Calu3 (cell line): ENCODE measurements at regions not wholly inside any gene's neighbourhood (a gene's known extent, or its start where the extent isn't known, plus 50 kb on each side); places are given as distances from the start of the nearest gene placed in this dataset.

Experiments
- BruUV-seq: library from RNA; stranded (reverse); fragments of 400-500 nt; replicated peaks from 2 replicates; lab custom pipeline; 2021; lab: Mats Ljungman, UMichigan
- CTCF ChIA-PET: fragments of 300-600 bp; sonication (Branson Sonifier 250); formaldehyde crosslinking; loops from one replicate; lab custom pipeline; 2022; ENCODE audit warnings: antibody characterized with exemption; lab: Charles Lee
- DNase-seq: peaks from one replicate; pipeline ENCODE4 v3.0.0; 2022
- H3K27ac Mint-ChIP-seq: one replicate; pipeline ENCODE4 v1.8.0; 2022; ENCODE audit warnings: mixed read lengths; ENCODE audit not compliant: unreplicated experiment
- H3K27me3 Mint-ChIP-seq: one replicate; pipeline ENCODE4 v1.8.0; 2022; ENCODE audit warnings: mixed read lengths; ENCODE audit not compliant: unreplicated experiment
- H3K36me3 Mint-ChIP-seq: one replicate; pipeline ENCODE4 v1.8.0; 2022; ENCODE audit warnings: mild to moderate bottlenecking, moderate library complexity, mixed read lengths; ENCODE audit not compliant: insufficient read depth, unreplicated experiment
- H3K4me1 Mint-ChIP-seq: one replicate; pipeline ENCODE4 v1.8.0; 2022; ENCODE audit warnings: mild to moderate bottlenecking, low read depth, mixed read lengths; ENCODE audit not compliant: unreplicated experiment
- H3K4me3 Mint-ChIP-seq: one replicate; pipeline ENCODE4 v1.8.0; 2022; ENCODE audit warnings: mild to moderate bottlenecking, low read depth, moderate library complexity, mixed read lengths; ENCODE audit not compliant: unreplicated experiment
- H3K9me3 Mint-ChIP-seq: one replicate; pipeline ENCODE4 v1.8.0; 2022; ENCODE audit warnings: low read depth, mixed read lengths; ENCODE audit not compliant: unreplicated experiment
- CTCF ChIP-seq: fragments of 200-600 bp; IDR thresholded peaks from one replicate; pipeline ENCODE4 v1.8.0; 2022; ENCODE audit warnings: antibody characterized with exemption; ENCODE audit not compliant: unreplicated experiment
- intact Hi-C: fragments of 100-400 bp; cut with micrococcal nuclease; formaldehyde crosslinking; loops from one replicate; pipeline ENCODE4 v1.10.0; 2022; ENCODE audit not compliant: unreplicated experiment

- Mint-ChIP-seq H3K27me3 (no peaks in the 10 kb centered on the region), H3K4me1 (peaks cover 27% of the 10 kb centered on the region), H3K9me3 (peaks cover 4% of the 10 kb centered on the region), H3K36me3 (peaks cover 5% of the 10 kb centered on the region), H3K4me3 (no peak overlapping the region), H3K27ac (peak overlapping the region; percentile 74)
- CTCF ChIA-PET: interaction anchor here (0.5 to 1.8 kb wide), 7 partner anchors 10 to 1687 kb away, joined by 3 to 20 read pairs (median 4); no protein-coding TSS in a partner anchor
- TF ChIP-seq CTCF: no peak
- no TSS peak for BruUV-seq
- intact Hi-C loops: loop anchor here (2.0 to 5.0 kb wide), 2 partner anchors 18 to 56 kb away; partner anchors contain the start of gene MAF
- DNase-seq: peak; percentile 84
Observed at GRCh38 chr16:79658301-79659033, 57.9 kb upstream of the MAF start.

GRCh38 chr16:79656553-79657115 lies 56.1 kb upstream of the MAF start:
- intact Hi-C loops: loop anchor here (5.0 kb wide), 1 partner anchor 54 kb away; the partner anchor contains the start of gene MAF
- Mint-ChIP-seq H3K36me3 (peaks cover 5% of the 10 kb centered on the region), H3K4me1 (peaks cover 27% of the 10 kb centered on the region), H3K4me3 (no peak overlapping the region), H3K9me3 (peaks cover 4% of the 10 kb centered on the region), H3K27ac (no peak overlapping the region), H3K27me3 (no peaks in the 10 kb centered on the region)
- no peak for TF ChIP-seq CTCF
- BruUV-seq: no TSS peak
- CTCF ChIA-PET: no interaction called here
- DNase-seq: no peak

- Mint-ChIP-seq H3K36me3 (peaks cover 5% of the 10 kb centered on the region), H3K4me1 (peaks cover 25% of the 10 kb centered on the region), H3K27ac (no peak overlapping the region), H3K27me3 (no peaks in the 10 kb centered on the region), H3K9me3 (no peaks in the 10 kb centered on the region), H3K4me3 (no peak overlapping the region)
- BruUV-seq: no TSS peak
- DNase-seq: no peak
- intact Hi-C loops: no loop called here
- no peak for TF ChIP-seq CTCF
- CTCF ChIA-PET: interaction anchor here (0.7 kb wide), 1 partner anchor 1195 kb away, joined by 3 read pairs; no protein-coding TSS in a partner anchor
Observed at GRCh38 chr16:79653373-79653891, 52.9 kb upstream of the MAF start.

GRCh38 chr16:79651363-79651762 lies 50.8 kb upstream of the MAF start:
- CTCF ChIA-PET: interaction anchor here (0.6 to 1.7 kb wide), 9 partner anchors 11 to 1922 kb away, joined by 3 to 14 read pairs (median 3); no protein-coding TSS in a partner anchor
- intact Hi-C loops: loop anchor here (1.0 kb wide), 1 partner anchor 11 kb away; no protein-coding TSS in a partner anchor
- peak; percentile 81 for DNase-seq
- Mint-ChIP-seq H3K4me1 (peaks cover 18% of the 10 kb centered on the region), H3K36me3 (no peaks in the 10 kb centered on the region), H3K27ac (peak overlapping the region; percentile 17), H3K4me3 (no peak overlapping the region), H3K9me3 (no peaks in the 10 kb centered on the region), H3K27me3 (no peaks in the 10 kb centered on the region)
- no TSS peak for BruUV-seq
- TF ChIP-seq CTCF: no peak
